CD4-positive, alpha-beta T cell treated with Interleukin-15 for 1 hour (primary cell): ENCODE measurements at regions not wholly inside any gene's neighbourhood (a gene's known extent, or its start where the extent isn't known, plus 50 kb on each side); places are given as distances from the start of the nearest gene placed in this dataset.

ENCODE experiments used
- DNase-seq: peaks from one replicate; pipeline ENCODE4 v3.0.0-alpha.2; 2020

- DNase-seq: no peak
Observed at GRCh38 chr1:184919892-184920291, 54.4 kb downstream of the NIBAN1 start.

GRCh38 chr1:184915463-184916090 lies 58.7 kb downstream of the NIBAN1 start:
- DNase-seq: no peak

GRCh38 chr1:184914149-184914548 lies 60.2 kb downstream of the NIBAN1 start:
- DNase-seq: no peak

- DNase-seq: no peak
Observed at GRCh38 chr1:184912392-184912791, 61.9 kb downstream of the NIBAN1 start.

- no peak for DNase-seq
Observed at GRCh38 chr1:184911830-184912229, 62.5 kb downstream of the NIBAN1 start.

- no peak for DNase-seq
Observed at GRCh38 chr1:184911103-184911745, 63.1 kb downstream of the NIBAN1 start.

GRCh38 chr1:184910691-184911091 lies 63.6 kb downstream of the NIBAN1 start:
- DNase-seq: no peak

GRCh38 chr1:184910005-184910404 lies 64.3 kb downstream of the NIBAN1 start:
- no peak for DNase-seq

GRCh38 chr1:184909019-184909418 lies 65.3 kb downstream of the NIBAN1 start:
- no peak for DNase-seq

- DNase-seq: no peak
Observed at GRCh38 chr1:184908506-184908905, 65.8 kb downstream of the NIBAN1 start.

- DNase-seq: no peak
Observed at GRCh38 chr1:184907500-184907899, 66.8 kb downstream of the NIBAN1 start.

GRCh38 chr1:184906761-184907160 lies 67.5 kb downstream of the NIBAN1 start:
- DNase-seq: no peak

GRCh38 chr1:184905601-184906322 lies 68.5 kb downstream of the NIBAN1 start:
- no peak for DNase-seq

- DNase-seq: no peak
Observed at GRCh38 chr1:184903111-184903692, 71.1 kb downstream of the NIBAN1 start.

GRCh38 chr1:184900507-184900906 lies 73.8 kb downstream of the NIBAN1 start:
- no peak for DNase-seq

GRCh38 chr1:184896000-184896399 lies 78.3 kb downstream of the NIBAN1 start:
- DNase-seq: no peak

- DNase-seq: no peak
Observed at GRCh38 chr1:184895086-184895485, 79.2 kb downstream of the NIBAN1 start.

GRCh38 chr1:184893695-184894094 lies 80.6 kb downstream of the NIBAN1 start:
- no peak for DNase-seq

GRCh38 chr1:184892116-184892515 lies 82.2 kb downstream of the NIBAN1 start:
- DNase-seq: no peak

- DNase-seq: no peak
Observed at GRCh38 chr1:184891440-184891839, 82.9 kb downstream of the NIBAN1 start.

- DNase-seq: peak; percentile 57
Observed at GRCh38 chr1:184890539-184890973, 83.8 kb downstream of the NIBAN1 start.

- DNase-seq: no peak
Observed at GRCh38 chr1:184889902-184890301, 84.4 kb downstream of the NIBAN1 start.

GRCh38 chr1:184889166-184889565 lies 85.1 kb downstream of the NIBAN1 start:
- DNase-seq: no peak

GRCh38 chr1:184888505-184888904 lies 85.8 kb downstream of the NIBAN1 start:
- DNase-seq: no peak
